Keratinocyte (primary cell): ENCODE measurements at regions not wholly inside any gene's neighbourhood (a gene's known extent, or its start where the extent isn't known, plus 50 kb on each side); places are given as distances from the start of the nearest gene placed in this dataset.

Source experiments
- CTCF ChIP-seq, 3 experiments: IDR thresholded peaks in 1 of 3; conservative IDR thresholded peaks in 1 of 3; optimal IDR thresholded peaks in 1 of 3; 2 replicates in 2 of 3; 3 replicates in 1 of 3; pipeline versions ENCODE3 to v1.5.1; 2011; ENCODE audit warnings: low read length in 3 of 3, mild to moderate bottlenecking in 3 of 3, moderate library complexity in 2 of 3, control low read depth in 1 of 3, inconsistent platforms in 1 of 3; ENCODE audit not compliant: insufficient read depth in 2 of 3; ENCODE audit errors: extremely low read depth in 1 of 3
- EZH2 ChIP-seq: IDR thresholded peaks from one replicate; pipeline ENCODE4 v1.6.1; 2012; ENCODE audit warnings: inconsistent platforms, mild to moderate bottlenecking, low read length, moderate library complexity

GRCh38 chr19:28828276-28828870, 384.6 kb downstream of the UQCRFS1 start:
- TF ChIP-seq EZH2: no peak
- no peak for TF ChIP-seq CTCF (optimal IDR thresholded peaks at IDR 0.05 in 1 of 3, IDR thresholded peaks at IDR 0.05 in 1 of 3, conservative IDR thresholded peaks at IDR 0.05 in 1 of 3; ENCODE audit: extremely low read depth in 1 of 3, insufficient read depth in 2 of 3, low read length in 3 of 3)
